ELR (cell line): ENCODE measurements at regions not wholly inside any gene's neighbourhood (a gene's known extent, or its start where the extent isn't known, plus 50 kb on each side); places are given as distances from the start of the nearest gene placed in this dataset.

Source experiments
- DNase-seq: peaks from one replicate; pipeline ENCODE4 v3.0.0-alpha.2; 2015; ENCODE audit warnings: low read depth

DNA sequence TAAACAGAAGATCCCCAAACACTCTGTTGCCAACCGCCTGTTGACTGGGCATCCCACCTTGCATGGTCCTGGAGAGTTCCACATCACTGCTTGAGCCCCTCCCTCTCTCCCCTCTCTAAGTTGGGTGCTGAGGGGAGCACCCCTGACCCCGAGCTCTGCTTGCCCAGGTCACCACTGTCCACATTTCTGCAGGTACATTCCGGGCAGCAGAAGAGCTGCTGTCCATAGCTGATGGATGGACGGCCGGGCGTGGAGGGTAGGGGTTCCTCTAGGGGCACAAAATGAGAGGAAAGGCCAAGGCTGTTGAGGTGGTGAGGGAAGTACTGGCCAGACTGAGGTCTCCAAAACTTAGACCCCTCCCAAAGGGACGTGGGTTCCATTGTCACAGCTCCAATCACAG, 227.4 kb upstream of the PPP2R2D start:
- no peak for DNase-seq

DNA sequence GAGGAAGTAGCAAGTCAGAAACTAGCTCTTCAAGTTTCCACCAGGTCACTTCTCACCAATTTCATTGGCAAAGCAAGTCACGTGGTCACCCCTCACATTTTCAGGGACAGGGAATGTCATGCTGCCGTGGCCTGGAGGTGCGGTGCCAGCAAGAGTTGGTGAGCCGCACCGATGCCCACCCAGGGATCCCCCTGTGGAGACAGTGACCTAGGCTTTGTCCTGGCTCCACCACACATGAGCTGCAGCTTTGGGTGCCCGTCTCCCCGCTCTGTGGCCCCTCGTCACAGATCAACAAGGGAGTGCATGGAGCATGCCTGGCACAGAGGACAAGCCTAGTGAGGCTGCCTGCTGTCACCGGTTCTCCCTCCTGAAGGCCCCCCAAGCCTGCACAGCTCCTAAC, 226.7 kb upstream of the PPP2R2D start:
- DNase-seq, result no peak

DNA sequence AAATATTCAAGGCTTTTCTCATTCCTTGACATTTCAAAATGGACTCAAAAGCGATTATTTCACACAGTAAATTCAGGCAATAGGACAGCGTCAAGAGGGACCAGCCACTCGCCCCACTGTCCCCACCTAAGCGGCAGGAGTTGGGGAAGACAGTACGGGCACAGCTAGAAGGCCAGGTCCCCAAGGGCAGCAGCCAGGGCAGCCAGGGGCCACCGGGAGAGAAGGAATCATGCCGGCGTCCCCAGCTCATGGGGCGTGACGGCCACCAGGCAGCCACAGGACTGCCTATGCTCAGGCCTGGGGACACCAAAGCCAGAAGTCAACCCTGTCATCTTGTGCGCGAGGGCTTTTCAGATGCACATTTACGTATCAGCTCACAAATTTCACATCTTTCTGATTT, 225.7 kb upstream of the PPP2R2D start:
- DNase-seq, result no peak

DNA sequence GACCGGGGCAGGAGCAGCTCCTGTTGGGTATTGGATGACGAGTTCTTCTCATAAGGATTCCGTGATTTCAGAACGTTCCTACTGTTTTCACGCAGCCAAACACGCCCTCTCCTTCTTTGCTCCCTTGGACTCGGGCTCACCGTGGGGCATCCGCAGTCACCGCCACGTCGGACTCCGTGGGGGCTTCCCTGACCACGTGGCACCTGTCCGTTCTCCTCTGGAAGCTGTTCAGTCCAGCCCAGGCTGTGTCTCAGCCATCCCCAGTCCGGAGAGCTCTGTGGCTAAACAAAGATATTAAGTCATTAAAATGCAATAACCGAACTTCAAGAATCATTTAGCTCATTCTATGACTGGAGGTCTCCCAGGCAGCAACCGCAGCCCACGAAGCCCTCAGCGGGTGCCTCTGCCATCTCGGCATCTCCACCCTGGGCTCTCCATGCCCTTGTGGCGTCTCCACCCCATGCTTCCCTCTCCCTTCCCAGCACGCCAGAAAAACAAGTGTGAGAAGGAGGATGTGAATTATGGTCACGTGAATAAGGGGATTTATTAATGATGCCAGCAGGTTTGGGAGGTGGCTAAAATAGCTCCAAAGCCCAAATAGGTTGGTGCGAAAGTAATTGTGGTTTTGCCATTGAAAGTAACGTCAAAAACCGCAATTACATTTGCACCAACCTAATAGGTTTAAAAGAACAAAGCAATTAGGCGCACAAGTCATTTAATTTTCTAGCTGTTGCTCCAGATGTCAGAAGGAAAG, 224.6 kb upstream of the PPP2R2D start:
- no peak for DNase-seq

DNA sequence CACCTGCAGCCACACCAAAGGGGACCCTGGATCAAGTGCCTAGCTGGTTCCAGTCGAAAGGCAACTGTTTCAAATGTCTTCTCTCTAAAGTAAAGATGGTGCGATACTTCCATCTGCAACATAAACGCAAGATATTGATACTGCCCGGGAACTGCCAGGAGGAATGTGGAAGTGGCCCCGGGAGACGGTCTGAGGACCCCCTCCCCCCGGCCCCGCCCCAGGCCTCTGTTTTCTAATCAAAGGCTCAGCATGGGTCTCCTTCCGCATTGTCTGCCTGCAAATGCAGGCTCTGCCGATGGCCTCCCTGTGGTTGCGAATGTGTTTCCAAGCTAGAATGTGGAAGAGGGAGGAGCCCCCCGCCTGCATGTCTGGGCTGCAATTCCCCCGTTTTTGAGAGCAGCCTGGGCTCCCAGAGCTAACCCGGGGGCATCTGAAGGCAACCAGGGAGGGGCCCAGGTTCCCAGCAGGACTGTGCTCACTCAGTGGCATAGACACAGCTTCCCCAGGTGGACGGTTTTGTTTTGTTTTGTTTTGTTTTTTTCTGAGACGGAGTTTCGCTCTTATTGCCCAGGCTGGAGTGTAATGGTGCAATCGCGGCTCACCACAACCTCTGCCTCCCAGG, 223.9 kb upstream of the PPP2R2D start:
- DNase-seq, result no peak

DNA sequence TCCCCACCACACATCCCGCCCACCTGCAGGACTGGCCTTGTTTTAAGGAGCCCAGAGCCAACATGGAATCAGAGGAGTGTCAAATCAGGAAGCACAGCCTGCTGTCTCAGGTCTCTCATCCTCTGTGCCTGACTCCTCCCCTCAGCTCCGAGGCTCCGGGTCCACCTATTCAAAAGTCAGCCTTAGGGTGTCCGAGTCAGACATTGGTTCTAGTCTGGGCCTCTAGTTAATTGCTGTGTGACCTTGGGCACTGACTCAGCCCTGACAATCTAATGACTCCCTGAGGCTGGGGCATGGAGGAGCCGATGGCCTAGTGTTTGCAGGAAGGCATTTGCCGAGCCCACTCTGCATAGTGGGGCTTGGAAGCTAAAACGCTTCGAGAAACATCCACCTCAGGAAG, 223.1 kb upstream of the PPP2R2D start:
- DNase-seq, result no peak

DNA sequence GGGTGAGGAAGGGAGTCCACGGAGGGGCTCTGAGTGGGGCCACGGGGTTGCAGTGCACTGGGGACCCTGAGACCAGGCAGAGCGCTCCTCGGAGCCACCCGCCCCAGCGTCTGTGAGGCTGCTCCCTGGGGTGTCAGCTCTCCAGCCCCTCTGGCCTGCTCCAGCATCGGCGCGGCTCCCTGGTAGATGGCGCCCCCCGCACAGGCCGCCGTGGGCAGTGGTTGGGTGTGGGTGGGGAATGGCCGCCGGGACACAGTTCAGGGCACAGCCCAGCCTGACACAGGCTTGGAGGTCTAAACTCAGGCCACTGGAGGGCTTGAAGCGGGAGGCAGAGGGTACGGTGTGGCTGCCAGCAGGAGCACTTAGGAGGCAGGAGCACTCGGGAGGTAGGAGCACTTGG, 222.6 kb upstream of the PPP2R2D start:
- DNase-seq, result no peak

DNA sequence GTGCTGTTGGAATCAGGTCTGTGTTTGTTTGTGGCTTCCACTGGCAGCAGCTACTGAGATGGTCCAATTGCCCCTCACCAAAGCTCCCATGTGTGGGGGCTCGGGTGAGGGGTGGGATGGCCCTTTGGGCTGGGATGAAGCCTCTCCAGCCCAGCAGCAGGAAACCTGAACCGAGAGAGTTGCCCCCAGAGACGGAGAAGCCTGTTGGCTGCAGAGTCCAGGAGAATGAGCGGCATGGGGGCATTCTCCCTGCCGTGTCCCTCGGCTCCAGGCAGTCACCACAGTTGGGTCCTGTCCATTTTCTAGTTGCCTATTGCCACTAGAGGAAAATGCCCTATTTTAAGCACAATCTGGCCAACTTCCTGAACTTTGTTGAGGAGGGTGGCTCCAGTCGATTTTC, 222.2 kb upstream of the PPP2R2D start:
- no peak for DNase-seq

DNA sequence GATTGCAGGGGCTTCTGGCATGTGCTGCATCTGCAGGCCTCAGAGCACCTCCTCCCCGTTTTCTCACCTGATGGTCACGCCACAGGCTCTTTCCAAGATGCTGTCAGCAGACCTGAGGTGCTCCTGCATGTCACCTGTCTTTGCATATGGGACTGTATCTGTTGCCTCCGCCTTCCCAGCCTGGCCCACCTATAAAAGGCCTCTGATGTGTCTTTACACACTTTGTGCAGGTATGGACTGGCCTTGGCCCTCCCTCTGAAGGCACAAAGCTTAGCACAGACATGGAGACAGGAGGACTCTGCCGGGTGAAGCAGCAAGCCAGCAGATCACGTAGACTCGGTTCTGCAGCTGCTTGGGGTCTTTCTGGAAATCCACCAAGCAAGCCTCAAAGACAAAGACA, 220.9 kb upstream of the PPP2R2D start:
- DNase-seq, result no peak

DNA sequence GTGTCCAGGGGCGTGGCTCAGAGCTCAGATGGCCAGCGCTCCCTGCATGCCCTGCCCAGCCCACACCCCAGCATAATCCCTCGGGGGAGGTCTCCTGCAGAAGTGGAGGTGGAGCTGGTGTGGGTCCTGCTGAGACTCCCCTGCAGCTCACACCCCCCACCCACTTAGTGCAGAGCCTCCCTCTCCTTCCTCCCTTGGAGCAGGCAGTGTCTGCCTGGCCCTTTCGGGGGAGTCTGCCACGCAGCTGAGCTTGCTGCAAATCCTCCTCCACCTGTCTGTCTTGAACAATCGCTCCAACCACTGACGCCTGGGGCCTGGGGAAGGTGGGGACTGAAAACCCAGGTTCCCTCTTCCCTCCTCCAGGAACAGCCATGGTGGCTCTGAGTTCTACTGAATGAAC, 219.7 kb upstream of the PPP2R2D start:
- DNase-seq, result no peak

DNA sequence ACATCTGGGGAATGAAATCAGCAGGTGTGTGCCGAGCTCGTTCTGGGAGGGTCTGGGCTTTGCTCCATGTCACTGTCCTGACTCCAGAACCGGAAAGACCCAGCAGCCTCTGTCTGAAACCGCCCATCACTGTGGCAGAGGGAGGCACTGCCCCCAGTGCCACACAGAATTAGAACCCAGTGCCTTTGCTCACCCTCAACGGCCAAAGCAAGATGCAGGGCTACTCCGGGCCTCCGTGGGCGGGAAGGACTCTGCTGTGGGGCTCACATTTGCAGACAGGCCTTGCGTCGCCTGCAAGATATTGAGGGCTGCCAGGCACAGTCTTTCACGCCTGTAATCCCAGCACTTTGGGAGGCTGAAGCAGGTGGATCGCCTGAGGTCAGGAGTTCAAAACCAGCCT, 219.2 kb upstream of the PPP2R2D start:
- no peak for DNase-seq

DNA sequence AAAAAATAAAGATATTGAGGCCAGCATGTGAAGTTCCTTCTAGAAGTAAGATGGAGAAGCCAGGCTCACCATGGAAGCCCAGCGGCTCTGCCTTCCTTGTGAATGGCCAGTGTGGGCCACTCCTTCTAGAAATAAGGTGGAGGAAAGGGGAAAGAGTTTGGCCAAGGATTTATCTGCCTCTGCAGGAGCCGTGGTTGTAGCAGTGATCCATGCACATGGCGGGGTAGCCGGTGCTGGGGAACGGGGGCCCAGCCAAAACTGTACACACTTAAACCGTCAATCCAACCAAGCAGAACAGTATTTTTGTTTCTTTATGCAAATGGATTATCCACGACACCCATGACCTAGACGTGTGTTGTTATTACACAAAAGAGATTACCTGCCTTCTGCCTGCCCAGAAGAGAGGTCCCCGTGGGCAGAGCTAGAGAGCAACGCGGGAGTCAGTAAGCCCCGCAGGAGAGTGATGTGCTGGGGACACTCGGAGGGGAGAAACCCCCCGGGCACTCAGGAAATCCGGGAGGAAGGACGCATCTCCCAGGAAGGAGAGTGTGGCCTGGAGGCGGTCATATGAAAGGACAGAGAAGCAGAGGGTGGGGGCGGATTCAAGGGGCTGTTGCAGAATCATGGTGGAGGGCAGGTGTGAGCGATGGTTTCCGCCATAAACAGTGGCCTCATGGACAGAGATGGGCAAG, 218.4 kb upstream of the PPP2R2D start:
- DNase-seq, result no peak

DNA sequence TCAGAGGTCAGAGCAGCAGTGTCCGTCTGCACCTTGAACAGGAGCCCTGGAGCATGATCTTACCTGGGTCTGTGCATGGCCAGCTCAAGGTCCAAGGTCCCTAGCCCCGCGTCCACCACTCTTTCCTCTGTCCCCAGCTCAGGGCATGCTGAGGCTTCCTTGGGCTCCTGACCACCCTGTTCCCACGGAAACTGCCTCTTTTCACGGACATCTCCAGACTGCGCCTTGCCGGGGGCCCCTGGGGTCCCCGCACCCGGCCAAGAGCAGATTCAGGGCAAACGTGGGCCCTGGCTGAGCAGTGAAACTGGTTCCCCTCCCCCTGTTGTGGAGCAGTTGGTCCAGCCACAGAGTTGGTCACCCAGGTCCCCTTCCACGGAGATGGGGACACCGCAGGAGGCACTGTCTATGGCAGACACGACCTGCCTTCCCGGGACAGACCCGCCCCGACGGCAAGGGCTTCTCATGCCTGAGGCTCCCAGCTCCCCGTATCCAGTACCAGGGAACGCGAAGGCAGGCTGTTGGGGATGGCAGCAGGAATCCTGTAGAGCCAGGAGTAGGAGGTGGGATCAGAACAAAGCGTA, 217.4 kb upstream of the PPP2R2D start:
- DNase-seq, result no peak

DNA sequence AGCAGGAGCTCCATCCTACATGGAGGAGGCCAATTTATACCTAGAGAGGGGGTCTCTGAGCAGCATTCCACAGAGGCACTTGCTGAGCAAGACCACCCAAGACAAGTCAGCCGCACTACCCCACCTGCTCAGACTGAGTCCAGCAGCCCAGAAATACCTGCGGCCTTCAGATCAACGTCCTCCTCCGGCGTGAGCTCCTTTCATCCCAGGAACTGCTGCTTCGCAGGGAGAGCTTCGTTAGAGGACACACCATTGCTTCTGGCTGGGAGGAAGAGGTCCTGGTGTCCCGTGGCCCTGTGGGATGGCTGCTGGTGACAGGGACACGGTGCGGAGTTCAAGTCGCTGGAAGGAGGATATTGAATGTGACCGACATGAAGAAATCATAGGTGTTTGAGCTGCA, 216.9 kb upstream of the PPP2R2D start:
- DNase-seq, result no peak

DNA sequence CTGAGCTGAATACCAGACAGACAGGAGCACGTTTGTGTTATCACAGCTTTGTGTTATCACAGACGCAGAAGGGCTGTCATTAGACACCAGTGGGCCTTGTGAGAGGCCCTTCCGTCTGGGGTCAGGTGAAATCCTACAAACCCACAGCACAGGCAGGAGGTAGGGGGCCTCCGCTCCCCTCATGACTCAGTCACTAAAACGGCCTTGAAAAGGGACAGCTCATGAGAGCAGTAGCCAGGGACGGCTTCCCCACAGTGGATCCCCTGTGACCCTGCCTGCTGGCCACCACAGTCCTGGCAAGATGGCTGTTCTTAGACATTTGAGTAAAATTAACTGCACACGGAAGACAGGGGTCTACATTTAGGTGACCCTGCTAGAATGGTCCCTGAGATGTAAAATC, 215.8 kb upstream of the PPP2R2D start:
- no peak for DNase-seq

DNA sequence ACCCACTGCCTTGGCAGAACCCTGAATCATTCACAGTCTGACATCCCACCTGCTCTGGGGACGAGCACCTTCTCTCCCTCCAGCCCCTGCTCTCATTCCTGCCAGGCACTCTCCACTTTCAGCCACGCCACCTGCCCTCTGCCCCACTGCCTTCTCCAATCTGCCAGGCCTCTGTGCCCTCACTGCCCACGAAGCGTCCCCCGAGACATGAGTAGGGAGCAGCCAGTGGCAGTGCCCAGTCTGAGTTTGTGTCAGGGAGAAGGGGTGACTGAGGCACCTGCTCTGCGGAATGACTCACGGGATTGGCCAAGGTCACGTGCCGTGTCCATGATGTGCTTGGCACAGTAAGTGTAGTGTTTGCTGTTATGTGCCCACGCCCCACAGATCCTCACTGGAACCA, 215.2 kb upstream of the PPP2R2D start:
- no peak for DNase-seq

DNA sequence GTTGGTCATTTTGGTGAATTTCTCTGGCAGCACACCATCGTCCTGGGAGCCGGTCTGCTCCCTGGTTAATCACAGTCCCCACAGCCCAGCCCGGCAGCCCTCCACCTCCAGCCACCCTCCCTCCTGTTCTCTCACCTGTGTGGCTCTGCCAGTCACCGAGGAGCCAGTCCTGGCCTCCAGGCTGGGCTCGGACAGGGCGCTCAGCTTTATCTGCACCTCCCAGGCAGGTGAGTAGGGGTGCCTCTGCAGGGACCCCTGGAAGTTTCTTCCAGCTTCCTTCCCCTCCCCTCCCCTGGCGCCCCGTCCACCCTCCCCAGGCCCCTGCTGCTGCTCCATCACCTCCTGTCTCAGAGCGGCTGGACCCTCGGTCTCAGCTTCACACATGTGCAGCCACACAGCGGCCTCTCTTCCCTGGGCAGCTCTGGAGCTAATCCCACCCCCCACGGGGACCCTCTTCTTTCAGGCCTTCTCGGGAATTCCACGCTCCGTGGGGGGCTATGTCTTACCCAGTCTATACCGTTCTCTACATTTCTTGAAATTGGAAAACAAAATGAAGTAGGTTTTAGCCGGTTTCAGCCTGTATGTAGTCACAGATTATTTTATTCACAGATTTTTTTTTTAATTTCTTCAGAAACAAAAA, 213.9 kb upstream of the PPP2R2D start:
- DNase-seq, result no peak

DNA sequence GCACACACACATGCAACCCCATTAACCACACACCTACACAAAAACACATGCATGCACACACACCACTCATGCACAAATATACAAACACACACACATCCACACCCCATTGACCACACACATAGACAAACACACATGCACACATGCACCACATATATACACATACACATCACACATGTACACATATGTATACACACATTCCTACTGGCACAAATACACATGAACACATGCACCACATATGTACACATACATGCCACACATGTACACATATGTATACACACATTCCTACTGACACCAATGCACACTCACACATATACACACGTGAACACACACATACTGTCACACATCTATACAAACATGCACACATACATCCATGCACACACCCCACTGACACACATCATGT, 212.5 kb upstream of the PPP2R2D start:
- DNase-seq, result no peak

DNA sequence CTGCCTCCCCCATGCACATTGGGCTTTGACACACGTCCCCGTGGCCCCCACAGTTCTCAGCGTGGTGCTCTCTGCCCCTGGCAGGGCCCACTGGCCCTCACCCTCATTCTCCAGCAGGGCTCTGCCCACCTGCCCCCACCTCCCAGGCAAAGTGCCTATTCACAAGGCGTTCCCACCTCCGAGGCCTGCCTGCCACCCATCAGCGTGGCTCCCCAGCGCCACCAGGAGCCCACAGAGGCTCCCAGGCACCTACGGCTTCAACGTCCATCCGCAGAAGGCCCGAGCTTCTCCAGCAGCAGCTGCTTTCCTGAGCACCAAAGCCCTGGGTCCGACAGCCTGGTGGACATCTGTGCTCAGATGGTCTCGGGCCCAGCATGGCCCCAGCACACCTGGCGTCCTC, 211.8 kb upstream of the PPP2R2D start:
- no peak for DNase-seq

DNA sequence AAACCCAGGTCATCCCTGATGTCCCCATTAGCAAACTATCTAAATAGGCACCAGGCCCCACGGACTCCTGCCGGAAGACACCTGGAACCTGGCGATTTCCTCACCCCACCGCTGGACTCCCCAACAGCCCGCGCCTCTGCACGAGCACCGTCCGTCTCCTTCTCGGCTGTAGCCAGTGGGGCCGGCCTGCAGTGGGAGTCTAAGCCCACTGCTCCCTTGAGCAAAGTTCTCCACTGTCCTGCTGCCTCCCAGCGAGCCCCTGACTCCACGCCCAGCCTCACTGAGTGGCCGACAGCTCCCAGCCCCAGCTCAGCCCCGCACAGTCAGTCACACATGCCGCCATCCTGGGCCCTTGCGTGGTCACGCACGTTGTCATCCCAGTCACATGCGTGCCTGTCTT, 211.3 kb upstream of the PPP2R2D start:
- DNase-seq, result no peak

DNA sequence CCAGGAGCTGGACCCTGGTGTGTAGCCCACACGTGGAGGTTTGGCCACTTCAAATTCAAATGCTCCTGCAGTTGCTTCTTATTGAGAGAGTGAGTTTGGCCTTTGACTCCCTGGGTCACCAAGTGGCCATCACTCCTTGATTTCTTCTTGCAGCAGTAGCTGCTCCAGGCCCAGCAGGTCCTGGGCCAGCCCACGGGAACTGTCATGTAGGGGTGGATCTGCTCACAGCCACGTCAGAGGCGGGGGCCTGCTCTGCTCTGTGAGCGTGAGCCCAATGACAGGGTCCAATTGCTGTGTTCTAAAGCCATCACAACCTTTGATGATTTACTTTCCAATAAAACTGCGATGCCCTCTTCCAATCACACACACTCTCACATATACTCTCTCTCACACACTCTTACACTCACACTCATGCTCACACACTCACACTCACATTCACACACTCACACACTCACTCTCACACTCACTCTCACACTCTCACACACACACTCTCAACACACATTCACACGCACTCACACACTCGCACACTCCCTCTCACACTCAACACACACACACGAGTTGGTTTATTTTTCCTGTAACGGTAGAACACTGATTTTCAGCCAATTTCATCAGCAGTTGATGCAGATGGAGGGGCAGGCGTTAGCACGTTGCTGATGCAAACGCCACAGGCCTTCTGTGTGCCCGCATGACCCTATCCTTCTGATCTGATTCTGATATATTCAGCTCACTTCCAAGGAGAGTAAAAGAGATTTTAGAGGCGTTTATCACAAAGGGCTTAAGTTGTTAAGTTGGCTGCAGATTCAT, 210.7 kb upstream of the PPP2R2D start:
- DNase-seq, result no peak

DNA sequence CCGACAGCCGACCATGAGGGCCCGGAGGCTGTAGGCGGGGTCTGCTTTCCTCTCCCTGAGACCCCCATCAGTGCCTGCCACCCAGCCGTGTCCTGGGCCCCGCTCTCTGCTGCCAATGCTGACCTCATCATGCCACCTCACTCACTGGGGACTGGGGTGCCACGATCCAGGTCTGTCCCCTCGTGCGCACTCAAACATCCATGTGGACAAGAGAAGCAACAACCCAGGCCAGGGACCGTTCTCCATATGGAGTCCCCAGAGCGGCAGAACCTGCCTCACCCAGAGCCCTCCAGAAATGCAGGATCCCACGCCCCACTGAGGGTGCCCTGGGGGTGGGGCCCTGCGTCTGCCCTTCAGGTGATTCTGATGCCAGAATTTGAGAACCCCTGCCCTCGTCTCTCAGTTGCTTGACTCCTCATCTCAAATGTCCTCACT, 210.0 kb upstream of the PPP2R2D start:
- DNase-seq, result no peak
